Vagina (tissue), 2 donors: ENCODE measurements at regions not wholly inside any gene's neighbourhood (a gene's known extent, or its start where the extent isn't known, plus 50 kb on each side); places are given as distances from the start of the nearest gene placed in this dataset.

ENCODE experiments used
- POLR2A ChIP-seq, 2 donors: fragments of 450-650 bp; IDR thresholded peaks; one replicate each; pipeline ENCODE4 v1.6.1; 2017; ENCODE audit warnings: antibody characterized with exemption in 2 of 2, mild to moderate bottlenecking in 2 of 2, moderate library complexity in 2 of 2
- POLR2AphosphoS5 ChIP-seq, 2 donors: sonication (generic); formaldehyde crosslinking; IDR thresholded peaks; one replicate each; pipeline ENCODE4 v1.9.0; 2017; ENCODE audit warnings: antibody characterized with exemption in 2 of 2, mild to moderate bottlenecking in 2 of 2, low read depth in 1 of 2; ENCODE audit not compliant: insufficient read depth in 1 of 2

- no peak for TF ChIP-seq POLR2AphosphoS5 (IDR thresholded peaks at IDR 0.05; ENCODE audit: insufficient read depth in 1 of 2, low read depth in 1 of 2)
- TF ChIP-seq POLR2A (IDR thresholded peaks at IDR 0.05) = no peak
Observed at GRCh38 chr7:54129035-54129434, 413.1 kb upstream of the VSTM2A start.
